HL-60 (cell line): ENCODE measurements at regions not wholly inside any gene's neighbourhood (a gene's known extent, or its start where the extent isn't known, plus 50 kb on each side); places are given as distances from the start of the nearest gene placed in this dataset.

Experiments
- DNase-seq, 2 experiments: peaks; one replicate each; pipeline ENCODE4 v3.0.0-alpha.2; 2010 to 2020; ENCODE audit warnings: low read depth in 1 of 2, low spot score in 1 of 2
- H3K27ac ChIP-seq: fragments of 250-450 bp; sonication (Bioruptor Pico); replicated peaks from 2 replicates; pipeline ENCODE4 v1.5.1; 2020; ENCODE audit warnings: mild to moderate bottlenecking, moderate library complexity
- H3K27me3 ChIP-seq: fragments of 250-450 bp; sonication (Bioruptor Pico); 2 replicates; pipeline ENCODE4 v1.5.1; 2021; ENCODE audit warnings: mild to moderate bottlenecking, moderate library complexity; ENCODE audit not compliant: insufficient read depth, poor library complexity, severe bottlenecking
- H3K4me3 ChIP-seq: replicated peaks from 2 replicates; pipeline ENCODE4 v1.5.1; 2011; ENCODE audit warnings: mild to moderate bottlenecking, control low read depth, low read length; ENCODE audit not compliant: insufficient read depth
- GABPA ChIP-seq: IDR thresholded peaks from 2 replicates; pipeline ENCODE4 v1.6.1; 2012; ENCODE audit warnings: low read depth
- POLR2AphosphoS5 ChIP-seq: IDR thresholded peaks from 2 replicates; pipeline ENCODE4 v1.6.1; 2012; ENCODE audit warnings: low read depth
- SPI1 ChIP-seq: IDR thresholded peaks from 2 replicates; pipeline ENCODE4 v1.6.1; 2012; ENCODE audit warnings: low read depth, mild to moderate bottlenecking, borderline replicate concordance
- TF ChIP-seq, protein P1 (sequence below): IDR thresholded peaks from 2 replicates; pipeline ENCODE4 v1.6.1; 2012; ENCODE audit warnings: low read depth; ENCODE audit not compliant: insufficient replicate concordance
- TF ChIP-seq, protein P2 (sequence below): IDR thresholded peaks from one replicate; pipeline ENCODE4 v1.5.1; 2011; ENCODE audit warnings: low read length, control low read depth, inconsistent platforms; ENCODE audit not compliant: insufficient read depth

GRCh38 chr16:22726868-22727267 lies 87.1 kb upstream of the HS3ST2 start:
- no peak overlapping the region for H3K27ac ChIP-seq
- DNase-seq: no peak

DNA sequence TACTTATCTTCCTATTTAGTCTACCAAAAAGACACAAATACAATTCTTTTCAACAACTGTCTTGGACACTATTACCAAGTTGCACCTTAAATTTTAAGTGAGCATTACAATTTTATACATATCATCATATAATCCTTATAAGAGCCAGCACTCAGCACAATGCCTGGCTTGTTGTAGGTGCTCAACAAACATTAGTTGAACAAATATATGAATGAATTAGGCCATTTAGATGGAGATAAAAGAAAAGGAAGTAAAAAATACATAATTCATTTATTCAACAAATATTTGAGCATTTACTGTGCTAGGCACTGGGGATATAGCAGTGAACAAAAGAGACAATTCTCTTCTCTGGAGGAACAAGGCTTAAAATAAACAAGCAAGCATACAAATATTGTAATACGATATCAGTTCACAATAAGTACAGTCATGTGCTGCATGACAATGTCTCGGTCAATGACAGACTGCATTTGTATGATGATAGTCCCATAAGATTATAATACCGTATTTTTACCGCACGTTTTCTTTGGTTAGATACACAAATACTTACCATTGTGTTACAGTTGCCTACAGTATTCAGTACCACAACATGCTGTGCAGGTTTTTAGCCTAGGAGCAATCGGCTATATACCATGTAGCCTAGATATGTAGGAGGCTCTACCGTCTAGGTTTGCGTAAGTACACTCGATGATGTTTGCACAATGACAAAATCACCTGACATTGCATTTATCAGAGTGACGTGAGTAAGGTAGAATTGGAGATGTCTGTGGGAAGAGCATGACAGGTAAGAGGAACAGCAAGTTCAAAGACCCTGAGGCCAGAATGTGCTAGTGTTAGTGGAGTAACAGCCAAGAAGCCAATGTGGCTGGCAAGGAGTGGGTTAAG lies 86.4 kb upstream of the HS3ST2 start:
- DNase-seq: no peak
- TF ChIP-seq POLR2AphosphoS5 (no peak), SPI1 (no peak), GABPA (no peak)
- TF ChIP-seq, protein P1, sequence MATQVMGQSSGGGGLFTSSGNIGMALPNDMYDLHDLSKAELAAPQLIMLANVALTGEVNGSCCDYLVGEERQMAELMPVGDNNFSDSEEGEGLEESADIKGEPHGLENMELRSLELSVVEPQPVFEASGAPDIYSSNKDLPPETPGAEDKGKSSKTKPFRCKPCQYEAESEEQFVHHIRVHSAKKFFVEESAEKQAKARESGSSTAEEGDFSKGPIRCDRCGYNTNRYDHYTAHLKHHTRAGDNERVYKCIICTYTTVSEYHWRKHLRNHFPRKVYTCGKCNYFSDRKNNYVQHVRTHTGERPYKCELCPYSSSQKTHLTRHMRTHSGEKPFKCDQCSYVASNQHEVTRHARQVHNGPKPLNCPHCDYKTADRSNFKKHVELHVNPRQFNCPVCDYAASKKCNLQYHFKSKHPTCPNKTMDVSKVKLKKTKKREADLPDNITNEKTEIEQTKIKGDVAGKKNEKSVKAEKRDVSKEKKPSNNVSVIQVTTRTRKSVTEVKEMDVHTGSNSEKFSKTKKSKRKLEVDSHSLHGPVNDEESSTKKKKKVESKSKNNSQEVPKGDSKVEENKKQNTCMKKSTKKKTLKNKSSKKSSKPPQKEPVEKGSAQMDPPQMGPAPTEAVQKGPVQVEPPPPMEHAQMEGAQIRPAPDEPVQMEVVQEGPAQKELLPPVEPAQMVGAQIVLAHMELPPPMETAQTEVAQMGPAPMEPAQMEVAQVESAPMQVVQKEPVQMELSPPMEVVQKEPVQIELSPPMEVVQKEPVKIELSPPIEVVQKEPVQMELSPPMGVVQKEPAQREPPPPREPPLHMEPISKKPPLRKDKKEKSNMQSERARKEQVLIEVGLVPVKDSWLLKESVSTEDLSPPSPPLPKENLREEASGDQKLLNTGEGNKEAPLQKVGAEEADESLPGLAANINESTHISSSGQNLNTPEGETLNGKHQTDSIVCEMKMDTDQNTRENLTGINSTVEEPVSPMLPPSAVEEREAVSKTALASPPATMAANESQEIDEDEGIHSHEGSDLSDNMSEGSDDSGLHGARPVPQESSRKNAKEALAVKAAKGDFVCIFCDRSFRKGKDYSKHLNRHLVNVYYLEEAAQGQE: no peak
- TF ChIP-seq, protein P2, sequence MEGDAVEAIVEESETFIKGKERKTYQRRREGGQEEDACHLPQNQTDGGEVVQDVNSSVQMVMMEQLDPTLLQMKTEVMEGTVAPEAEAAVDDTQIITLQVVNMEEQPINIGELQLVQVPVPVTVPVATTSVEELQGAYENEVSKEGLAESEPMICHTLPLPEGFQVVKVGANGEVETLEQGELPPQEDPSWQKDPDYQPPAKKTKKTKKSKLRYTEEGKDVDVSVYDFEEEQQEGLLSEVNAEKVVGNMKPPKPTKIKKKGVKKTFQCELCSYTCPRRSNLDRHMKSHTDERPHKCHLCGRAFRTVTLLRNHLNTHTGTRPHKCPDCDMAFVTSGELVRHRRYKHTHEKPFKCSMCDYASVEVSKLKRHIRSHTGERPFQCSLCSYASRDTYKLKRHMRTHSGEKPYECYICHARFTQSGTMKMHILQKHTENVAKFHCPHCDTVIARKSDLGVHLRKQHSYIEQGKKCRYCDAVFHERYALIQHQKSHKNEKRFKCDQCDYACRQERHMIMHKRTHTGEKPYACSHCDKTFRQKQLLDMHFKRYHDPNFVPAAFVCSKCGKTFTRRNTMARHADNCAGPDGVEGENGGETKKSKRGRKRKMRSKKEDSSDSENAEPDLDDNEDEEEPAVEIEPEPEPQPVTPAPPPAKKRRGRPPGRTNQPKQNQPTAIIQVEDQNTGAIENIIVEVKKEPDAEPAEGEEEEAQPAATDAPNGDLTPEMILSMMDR: no peak

More at GRCh38 chr16:22726868-22727267, 87.1 kb upstream of the HS3ST2 start:
- TF ChIP-seq GABPA: no peak
- TF ChIP-seq, protein P2: no peak
- no peak for TF ChIP-seq POLR2AphosphoS5
- TF ChIP-seq, protein P1: no peak
- TF ChIP-seq SPI1: no peak
- Histone ChIP-seq H3K4me3 (no peak overlapping the region), H3K27me3 (no peaks in the 10 kb centered on the region)

DNA sequence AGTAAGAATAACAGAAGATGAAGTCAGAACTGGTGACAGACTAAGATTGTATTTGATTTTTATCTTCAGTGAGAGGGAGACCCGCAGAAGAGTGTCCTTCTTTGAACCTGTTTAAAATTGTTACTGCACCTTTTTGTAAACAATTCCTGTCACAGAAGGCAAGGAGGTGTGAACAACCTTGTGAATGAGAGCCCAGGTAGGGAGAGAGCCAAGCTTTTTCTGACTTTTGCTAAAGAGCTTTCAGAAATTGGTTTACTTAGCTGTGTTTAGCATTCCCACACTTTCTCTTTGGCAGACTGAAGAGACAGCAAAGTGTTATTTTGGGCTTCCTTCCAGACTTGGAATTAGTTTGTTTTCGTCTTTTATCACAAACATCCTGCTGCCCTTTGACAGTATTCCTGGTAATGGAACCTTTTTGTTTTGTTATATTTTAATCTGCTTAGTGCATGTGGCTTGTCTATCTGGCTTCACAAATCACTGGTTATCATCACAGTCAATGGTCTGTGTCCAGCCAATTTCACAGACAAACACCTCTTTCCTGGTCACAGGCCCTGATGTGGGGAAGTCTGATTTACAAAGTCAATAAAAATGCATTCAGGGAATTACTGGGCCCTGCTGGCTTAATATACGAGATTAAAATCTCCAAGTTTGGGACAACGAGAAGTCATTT lies 85.7 kb upstream of the HS3ST2 start:
- no peak for DNase-seq
- Histone ChIP-seq H3K27me3 (no peaks in the 10 kb centered on the region), H3K27ac (no peak overlapping the region), H3K4me3 (no peak overlapping the region)
- TF ChIP-seq POLR2AphosphoS5 (no peak), SPI1 (no peak), GABPA (no peak)
- TF ChIP-seq, protein P1: no peak
- TF ChIP-seq, protein P2: no peak

More for the DNA sequence above, 86.4 kb upstream of the HS3ST2 start:
- Histone ChIP-seq H3K27ac (no peak overlapping the region), H3K27me3 (no peaks in the 10 kb centered on the region), H3K4me3 (no peak overlapping the region)
